IPS-NIHi7 (cell line): ENCODE measurements at regions not wholly inside any gene's neighbourhood (a gene's known extent, or its start where the extent isn't known, plus 50 kb on each side); places are given as distances from the start of the nearest gene placed in this dataset.

Source experiments
- DNase-seq: peaks from one replicate; pipeline ENCODE4 v3.0.0; 2012; ENCODE audit warnings: mixed read lengths; ENCODE audit errors: extremely low spot score

- DNase-seq = no peak
These were observed 88.6 kb upstream of the E2F3 start for GRCh38 chr6:20313051-20313450.

GRCh38 chr6:20313960-20314530 lies 87.6 kb upstream of the E2F3 start:
- DNase-seq = no peak

GRCh38 chr6:20314866-20315845 lies 86.5 kb upstream of the E2F3 start:
- no peak for DNase-seq

- DNase-seq = no peak
These were observed 84.2 kb upstream of the E2F3 start for GRCh38 chr6:20317430-20317829.

- DNase-seq = no peak
These were observed 82.8 kb upstream of the E2F3 start for GRCh38 chr6:20318851-20319387.

- no peak for DNase-seq
These were observed 81.9 kb upstream of the E2F3 start for GRCh38 chr6:20319520-20320357.

- no peak for DNase-seq
These were observed 75.8 kb upstream of the E2F3 start for GRCh38 chr6:20325641-20326421.

GRCh38 chr6:20326422-20326728 lies 75.3 kb upstream of the E2F3 start:
- DNase-seq = no peak

- DNase-seq = no peak
These were observed 74.5 kb upstream of the E2F3 start for GRCh38 chr6:20327141-20327540.

GRCh38 chr6:20328266-20328923 lies 73.3 kb upstream of the E2F3 start:
- no peak for DNase-seq

- no peak for DNase-seq
These were observed 72.8 kb upstream of the E2F3 start for GRCh38 chr6:20328924-20329300.

GRCh38 chr6:20331042-20331441 lies 70.6 kb upstream of the E2F3 start:
- no peak for DNase-seq

- DNase-seq = no peak
These were observed 70.1 kb upstream of the E2F3 start for GRCh38 chr6:20331625-20332024.

- DNase-seq = no peak
These were observed 69.2 kb upstream of the E2F3 start for GRCh38 chr6:20332441-20333006.

GRCh38 chr6:20333721-20334269 lies 67.9 kb upstream of the E2F3 start:
- no peak for DNase-seq

GRCh38 chr6:20334334-20334733 lies 67.3 kb upstream of the E2F3 start:
- peak; percentile 42 for DNase-seq

GRCh38 chr6:20334962-20335361 lies 66.7 kb upstream of the E2F3 start:
- DNase-seq = no peak

GRCh38 chr6:20335872-20336271 lies 65.8 kb upstream of the E2F3 start:
- no peak for DNase-seq

GRCh38 chr6:20338156-20338555 lies 63.5 kb upstream of the E2F3 start:
- no peak for DNase-seq
